ENCODE measurements at regions not wholly inside any gene's neighbourhood (a gene's known extent, or its start where the extent isn't known, plus 50 kb on each side); places are given as distances from the start of the nearest gene placed in this dataset.

DNA sequence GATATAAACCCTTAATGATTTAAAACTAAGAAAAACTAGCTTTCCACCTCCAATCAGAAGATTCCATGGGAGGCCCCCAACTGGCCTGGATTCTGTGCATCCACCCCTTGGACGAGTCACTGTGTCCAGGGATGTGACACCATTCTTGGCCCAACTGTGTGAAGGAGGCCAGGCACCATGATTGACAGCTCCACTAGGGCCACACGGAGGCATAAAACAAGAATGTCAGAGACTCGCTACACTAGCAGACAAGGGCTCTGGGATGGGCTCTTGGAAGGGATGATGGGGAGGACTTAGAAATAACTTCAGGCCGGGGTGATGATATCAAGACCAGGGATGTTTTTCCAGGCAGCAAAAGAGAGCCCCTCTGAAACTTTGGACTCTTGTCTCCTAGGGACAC lies 117.8 kb upstream of the GNAO1 start:
- Histone ChIP-seq H3K27ac (ENCODE audit: low read depth in 2 of 2, low read length in 2 of 2) (no peak overlapping the region), H3K27me3 (ENCODE audit: control insufficient read depth, insufficient read depth, low read length) (no peaks in the 10 kb centered on the region), H3K4me1 (ENCODE audit: control insufficient read depth in 2 of 3, insufficient read depth in 2 of 3, low read depth in 1 of 3, low read length in 3 of 3) (no peaks in the 10 kb centered on the region), H3K4me3 (ENCODE audit: low read length in 3 of 3) (no peak overlapping the region), H3K36me3 (ENCODE audit: control insufficient read depth in 2 of 3, insufficient read depth in 3 of 3, low read length in 3 of 3) (no peaks in the 10 kb centered on the region), H3K9me3 (ENCODE audit: control insufficient read depth in 2 of 3, insufficient read depth in 1 of 3, low read length in 3 of 3) (no peaks in the 10 kb centered on the region), H3K9ac (ENCODE audit: low read length in 3 of 3) (no peak overlapping the region)
- FAIRE-seq = no peak
- no peak for DNase-seq
- intact Hi-C loops (cut with DNase I) = no loop called here
- TF ChIP-seq, protein P1, sequence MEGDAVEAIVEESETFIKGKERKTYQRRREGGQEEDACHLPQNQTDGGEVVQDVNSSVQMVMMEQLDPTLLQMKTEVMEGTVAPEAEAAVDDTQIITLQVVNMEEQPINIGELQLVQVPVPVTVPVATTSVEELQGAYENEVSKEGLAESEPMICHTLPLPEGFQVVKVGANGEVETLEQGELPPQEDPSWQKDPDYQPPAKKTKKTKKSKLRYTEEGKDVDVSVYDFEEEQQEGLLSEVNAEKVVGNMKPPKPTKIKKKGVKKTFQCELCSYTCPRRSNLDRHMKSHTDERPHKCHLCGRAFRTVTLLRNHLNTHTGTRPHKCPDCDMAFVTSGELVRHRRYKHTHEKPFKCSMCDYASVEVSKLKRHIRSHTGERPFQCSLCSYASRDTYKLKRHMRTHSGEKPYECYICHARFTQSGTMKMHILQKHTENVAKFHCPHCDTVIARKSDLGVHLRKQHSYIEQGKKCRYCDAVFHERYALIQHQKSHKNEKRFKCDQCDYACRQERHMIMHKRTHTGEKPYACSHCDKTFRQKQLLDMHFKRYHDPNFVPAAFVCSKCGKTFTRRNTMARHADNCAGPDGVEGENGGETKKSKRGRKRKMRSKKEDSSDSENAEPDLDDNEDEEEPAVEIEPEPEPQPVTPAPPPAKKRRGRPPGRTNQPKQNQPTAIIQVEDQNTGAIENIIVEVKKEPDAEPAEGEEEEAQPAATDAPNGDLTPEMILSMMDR (IDR thresholded peaks at IDR 0.05; ENCODE audit: borderline replicate concordance, extremely low read depth, insufficient read depth) = no peak

DNA sequence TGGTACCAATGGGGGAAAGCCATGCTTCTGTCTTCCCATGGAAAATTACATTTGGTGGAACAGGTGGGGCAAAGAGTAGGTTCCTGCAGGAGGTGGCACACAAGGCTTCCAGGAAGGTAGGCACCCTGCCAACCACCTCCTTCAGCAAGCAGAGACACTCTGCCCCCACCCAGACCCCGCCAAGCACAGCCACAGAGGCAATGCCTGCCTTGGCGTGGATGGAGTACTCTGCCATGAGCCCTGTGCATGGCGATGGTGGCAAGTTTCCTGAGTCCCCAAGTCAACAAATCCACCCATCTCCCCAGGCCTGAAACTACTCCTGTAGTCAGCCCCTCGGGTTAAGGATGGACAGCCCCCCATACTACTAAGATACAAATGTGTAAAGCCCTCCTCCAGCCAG lies 119.2 kb upstream of the GNAO1 start:
- H3K36me3 ChIP-seq (ENCODE audit: control insufficient read depth in 2 of 3, insufficient read depth in 3 of 3, low read length in 3 of 3) = no peaks in the 10 kb centered on the region
- TF ChIP-seq, protein P1 (IDR thresholded peaks at IDR 0.05; ENCODE audit: borderline replicate concordance, extremely low read depth, insufficient read depth) = no peak
- FAIRE-seq (no peak), DNase-seq (no peak)
- H3K9ac ChIP-seq (ENCODE audit: low read length in 3 of 3) = no peak overlapping the region
- intact Hi-C loops (cut with DNase I) = no loop called here
- no peaks in the 10 kb centered on the region for H3K27me3 ChIP-seq (ENCODE audit: control insufficient read depth, insufficient read depth, low read length)
- H3K4me1 ChIP-seq (ENCODE audit: control insufficient read depth in 2 of 3, insufficient read depth in 2 of 3, low read depth in 1 of 3, low read length in 3 of 3) = no peaks in the 10 kb centered on the region
- no peak overlapping the region for H3K4me3 ChIP-seq (ENCODE audit: low read length in 3 of 3)
- no peaks in the 10 kb centered on the region for H3K9me3 ChIP-seq (ENCODE audit: control insufficient read depth in 2 of 3, insufficient read depth in 1 of 3, low read length in 3 of 3)
- H3K27ac ChIP-seq (ENCODE audit: low read depth in 2 of 2, low read length in 2 of 2) = no peak overlapping the region

DNA sequence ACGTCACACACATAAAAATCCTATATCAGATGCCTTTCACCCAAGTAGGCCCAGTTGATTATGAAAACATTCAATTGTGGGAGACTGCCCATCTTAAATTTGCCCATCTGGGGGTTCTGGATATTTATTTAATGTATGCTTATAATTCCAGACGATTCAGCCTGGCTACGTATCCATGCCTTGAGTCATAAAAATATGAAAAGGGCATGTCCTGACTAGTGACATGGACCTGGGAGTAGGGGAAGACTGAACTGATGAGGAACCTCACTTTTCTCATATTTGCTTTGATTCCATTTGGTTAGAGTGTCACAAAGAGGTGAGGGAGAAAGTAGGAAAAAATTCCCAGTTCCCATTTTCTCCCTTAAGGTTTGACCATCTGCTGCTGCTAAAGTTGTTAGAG lies 122.5 kb upstream of the GNAO1 start:
- FAIRE-seq (no peak), DNase-seq (no peak)
- no peaks in the 10 kb centered on the region for H3K4me1 ChIP-seq (ENCODE audit: control insufficient read depth in 2 of 3, insufficient read depth in 2 of 3, low read depth in 1 of 3, low read length in 3 of 3)
- H3K27ac ChIP-seq (ENCODE audit: low read depth in 2 of 2, low read length in 2 of 2) = no peak overlapping the region
- no peak overlapping the region for H3K4me3 ChIP-seq (ENCODE audit: low read length in 3 of 3)
- no peak overlapping the region for H3K9ac ChIP-seq (ENCODE audit: low read length in 3 of 3)
- TF ChIP-seq, protein P1 (IDR thresholded peaks at IDR 0.05; ENCODE audit: borderline replicate concordance, extremely low read depth, insufficient read depth) = no peak
- no peaks in the 10 kb centered on the region for H3K9me3 ChIP-seq (ENCODE audit: control insufficient read depth in 2 of 3, insufficient read depth in 1 of 3, low read length in 3 of 3)
- H3K27me3 ChIP-seq (ENCODE audit: control insufficient read depth, insufficient read depth, low read length) = no peaks in the 10 kb centered on the region
- no peaks in the 10 kb centered on the region for H3K36me3 ChIP-seq (ENCODE audit: control insufficient read depth in 2 of 3, insufficient read depth in 3 of 3, low read length in 3 of 3)
- intact Hi-C loops (cut with DNase I) = no loop called here

DNA sequence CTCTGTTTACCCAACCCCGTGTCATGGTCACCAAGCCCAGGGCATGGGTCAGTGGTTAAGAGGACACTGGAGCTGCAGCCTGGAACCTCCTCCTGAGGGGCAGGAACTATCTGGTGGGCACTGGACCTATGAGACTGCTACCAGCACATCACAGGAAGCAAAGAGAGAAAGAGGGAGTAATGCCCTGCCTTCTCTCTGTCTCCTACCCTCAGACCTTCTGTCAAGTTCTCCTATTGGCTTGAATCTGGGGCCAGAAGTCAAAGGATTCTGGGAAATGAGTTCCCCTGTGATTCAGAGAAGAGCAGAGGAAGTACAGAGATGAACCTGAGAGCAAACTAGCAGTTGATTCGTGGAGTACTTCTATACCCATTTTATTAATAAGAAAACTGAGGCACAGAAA lies 123.0 kb upstream of the GNAO1 start:
- FAIRE-seq (no peak), DNase-seq (peak in 3 of 5 donors; percentile 41 to 51 (median 45))
- H3K36me3 ChIP-seq (ENCODE audit: control insufficient read depth in 2 of 3, insufficient read depth in 3 of 3, low read length in 3 of 3) = no peaks in the 10 kb centered on the region
- H3K4me1 ChIP-seq (ENCODE audit: control insufficient read depth in 2 of 3, insufficient read depth in 2 of 3, low read depth in 1 of 3, low read length in 3 of 3) = no peaks in the 10 kb centered on the region
- intact Hi-C loops (cut with DNase I) = no loop called here
- no peaks in the 10 kb centered on the region for H3K27me3 ChIP-seq (ENCODE audit: control insufficient read depth, insufficient read depth, low read length)
- TF ChIP-seq, protein P1 (IDR thresholded peaks at IDR 0.05; ENCODE audit: borderline replicate concordance, extremely low read depth, insufficient read depth) = no peak
- no peak overlapping the region for H3K4me3 ChIP-seq (ENCODE audit: low read length in 3 of 3)
- H3K27ac ChIP-seq (ENCODE audit: low read depth in 2 of 2, low read length in 2 of 2) = no peak overlapping the region
- H3K9ac ChIP-seq (ENCODE audit: low read length in 3 of 3) = no peak overlapping the region
- H3K9me3 ChIP-seq (ENCODE audit: control insufficient read depth in 2 of 3, insufficient read depth in 1 of 3, low read length in 3 of 3) = no peaks in the 10 kb centered on the region

Measured in kidney (tissue), 13 donors.